ENCODE measurements at regions not wholly inside any gene's neighbourhood (a gene's known extent, or its start where the extent isn't known, plus 50 kb on each side); places are given as distances from the start of the nearest gene placed in this dataset.

- Histone ChIP-seq H3K27me3 (no peaks in the 10 kb centered on the region), H3K4me3 (no peak overlapping the region), H3K9me3 (no peaks in the 10 kb centered on the region), H3K4me1 (no peaks in the 10 kb centered on the region), H3K27ac (no peak overlapping the region), H3K36me3 (no peaks in the 10 kb centered on the region)
- DNase-seq, result no peak
- intact Hi-C loops (cut with DNase I), result no loop called here
- no peak for TF ChIP-seq POLR2A (IDR thresholded peaks at IDR 0.05)
- TF ChIP-seq, protein P1, sequence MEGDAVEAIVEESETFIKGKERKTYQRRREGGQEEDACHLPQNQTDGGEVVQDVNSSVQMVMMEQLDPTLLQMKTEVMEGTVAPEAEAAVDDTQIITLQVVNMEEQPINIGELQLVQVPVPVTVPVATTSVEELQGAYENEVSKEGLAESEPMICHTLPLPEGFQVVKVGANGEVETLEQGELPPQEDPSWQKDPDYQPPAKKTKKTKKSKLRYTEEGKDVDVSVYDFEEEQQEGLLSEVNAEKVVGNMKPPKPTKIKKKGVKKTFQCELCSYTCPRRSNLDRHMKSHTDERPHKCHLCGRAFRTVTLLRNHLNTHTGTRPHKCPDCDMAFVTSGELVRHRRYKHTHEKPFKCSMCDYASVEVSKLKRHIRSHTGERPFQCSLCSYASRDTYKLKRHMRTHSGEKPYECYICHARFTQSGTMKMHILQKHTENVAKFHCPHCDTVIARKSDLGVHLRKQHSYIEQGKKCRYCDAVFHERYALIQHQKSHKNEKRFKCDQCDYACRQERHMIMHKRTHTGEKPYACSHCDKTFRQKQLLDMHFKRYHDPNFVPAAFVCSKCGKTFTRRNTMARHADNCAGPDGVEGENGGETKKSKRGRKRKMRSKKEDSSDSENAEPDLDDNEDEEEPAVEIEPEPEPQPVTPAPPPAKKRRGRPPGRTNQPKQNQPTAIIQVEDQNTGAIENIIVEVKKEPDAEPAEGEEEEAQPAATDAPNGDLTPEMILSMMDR (IDR thresholded peaks at IDR 0.05), result no peak
- WGBS, 2 donors, result 91 to 94% methylated on average over 1 of the region's 1 CpG
These were observed 621.1 kb upstream of the MEF2C start for GRCh38 chr5:89504051-89504450.

GRCh38 chr5:89499787-89500186 is 616.8 kb upstream of the MEF2C start:
- intact Hi-C loops (cut with DNase I), result no loop called here
- no peaks in the 10 kb centered on the region for H3K9me3 ChIP-seq
- H3K27ac ChIP-seq, result no peak overlapping the region
- no peaks in the 10 kb centered on the region for H3K36me3 ChIP-seq
- H3K4me1 ChIP-seq, result no peaks in the 10 kb centered on the region
- no peak overlapping the region for H3K4me3 ChIP-seq
- no peaks in the 10 kb centered on the region for H3K27me3 ChIP-seq
- no peak for DNase-seq
- WGBS, 2 donors, result 54 to 57% methylated on average over 3 of the region's 3 CpGs
- no peak for TF ChIP-seq POLR2A (IDR thresholded peaks at IDR 0.05)
- TF ChIP-seq, protein P1 (IDR thresholded peaks at IDR 0.05), result no peak

DNA sequence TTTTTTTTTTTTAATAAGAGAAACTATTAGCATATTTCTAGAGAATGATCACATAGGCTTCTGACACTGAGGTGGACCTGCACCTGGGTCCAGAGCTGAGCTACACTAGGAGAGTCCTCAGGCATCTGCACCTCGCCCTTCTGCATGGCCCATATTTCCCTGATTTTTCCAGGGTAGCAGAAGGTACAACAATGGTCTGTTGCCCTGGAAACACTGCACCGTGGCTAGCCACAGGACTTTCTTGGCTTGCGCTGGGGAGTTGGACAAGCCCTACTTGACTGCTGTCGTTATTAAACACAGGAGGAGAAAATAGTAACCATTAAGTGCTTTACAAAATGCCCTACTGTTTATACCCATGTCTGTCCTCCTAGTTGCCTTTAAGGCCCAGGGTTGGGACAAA is 615.7 kb upstream of the MEF2C start:
- no peaks in the 10 kb centered on the region for H3K4me1 ChIP-seq
- 79 to 80% methylated on average over 2 of the region's 4 CpGs for WGBS, 2 donors
- no peak overlapping the region for H3K4me3 ChIP-seq
- no peak for DNase-seq
- intact Hi-C loops (cut with DNase I), result no loop called here
- TF ChIP-seq, protein P1 (IDR thresholded peaks at IDR 0.05), result no peak
- no peak for TF ChIP-seq POLR2A (IDR thresholded peaks at IDR 0.05)
- H3K27ac ChIP-seq, result no peak overlapping the region
- H3K9me3 ChIP-seq, result no peaks in the 10 kb centered on the region
- no peaks in the 10 kb centered on the region for H3K36me3 ChIP-seq
- no peaks in the 10 kb centered on the region for H3K27me3 ChIP-seq

- Histone ChIP-seq H3K36me3 (no peaks in the 10 kb centered on the region), H3K27me3 (no peaks in the 10 kb centered on the region), H3K4me3 (no peak overlapping the region), H3K27ac (no peak overlapping the region), H3K4me1 (no peaks in the 10 kb centered on the region), H3K9me3 (no peaks in the 10 kb centered on the region)
- no peak for DNase-seq
- intact Hi-C loops (cut with DNase I), result no loop called here
- TF ChIP-seq, protein P1 (IDR thresholded peaks at IDR 0.05), result no peak
- no peak for TF ChIP-seq POLR2A (IDR thresholded peaks at IDR 0.05)
- WGBS, 2 donors, result 75 to 88% methylated on average over 1 of the region's 1 CpG
These were observed 610.4 kb upstream of the MEF2C start for GRCh38 chr5:89493414-89493813.

DNA sequence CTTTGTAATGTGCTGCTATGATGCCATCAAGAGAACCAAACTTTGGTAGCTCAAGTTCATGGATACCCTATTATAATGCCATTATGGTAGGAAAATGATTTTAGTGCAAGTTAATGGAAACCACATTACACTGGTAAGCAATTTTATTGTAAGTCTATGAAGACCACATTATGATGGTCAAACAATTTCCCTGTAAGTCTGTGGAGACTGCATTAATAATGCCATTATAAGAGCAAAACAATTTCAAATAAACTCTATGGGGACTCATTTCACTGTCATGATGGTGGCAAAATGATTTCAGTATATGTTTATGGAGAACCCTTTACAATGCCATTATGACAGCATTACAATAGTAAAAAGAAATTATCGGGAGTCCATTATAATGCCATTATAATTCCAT is 602.0 kb upstream of the MEF2C start:
- intact Hi-C loops (cut with DNase I), result no loop called here

More for the DNA sequence above, 602.0 kb upstream of the MEF2C start:
- WGBS, 2 donors, result 92 to 100% methylated on average over 1 of the region's 1 CpG
- Histone ChIP-seq H3K9me3 (no peaks in the 10 kb centered on the region), H3K27me3 (no peaks in the 10 kb centered on the region), H3K4me3 (no peak overlapping the region), H3K36me3 (no peaks in the 10 kb centered on the region), H3K4me1 (no peaks in the 10 kb centered on the region), H3K27ac (no peak overlapping the region)
- no peak for DNase-seq
- TF ChIP-seq, protein P1 (IDR thresholded peaks at IDR 0.05), result no peak
- TF ChIP-seq POLR2A (IDR thresholded peaks at IDR 0.05), result no peak
